ENCODE measurements at regions not wholly inside any gene's neighbourhood (a gene's known extent, or its start where the extent isn't known, plus 50 kb on each side); places are given as distances from the start of the nearest gene placed in this dataset.

- H3K36me3 ChIP-seq: no peaks in the 10 kb centered on the region
- no peak overlapping the region for H3K4me3 ChIP-seq (ENCODE audit: low read depth, low read length)
- no peaks in the 10 kb centered on the region for H3K27me3 ChIP-seq
- DNase-seq: no peak
- no peaks in the 10 kb centered on the region for H3K4me1 ChIP-seq
- no peak for TF ChIP-seq CTCF (IDR thresholded peaks at IDR 0.05; ENCODE audit: low read depth, low read length)
- H3K9me3 ChIP-seq: no peaks in the 10 kb centered on the region
Observed at GRCh38 chr2:35784777-35785176, 570.8 kb upstream of the CRIM1 start.

- Histone ChIP-seq H3K9me3 (no peaks in the 10 kb centered on the region), H3K27me3 (no peaks in the 10 kb centered on the region), H3K36me3 (no peaks in the 10 kb centered on the region), H3K4me1 (no peaks in the 10 kb centered on the region), H3K4me3 (ENCODE audit: low read depth, low read length) (no peak overlapping the region)
- no peak for TF ChIP-seq CTCF (IDR thresholded peaks at IDR 0.05; ENCODE audit: low read depth, low read length)
- no peak for DNase-seq
Observed at GRCh38 chr2:35783723-35784122, 571.9 kb upstream of the CRIM1 start.

- no peaks in the 10 kb centered on the region for H3K4me1 ChIP-seq
- H3K9me3 ChIP-seq: no peaks in the 10 kb centered on the region
- H3K27me3 ChIP-seq: no peaks in the 10 kb centered on the region
- no peak overlapping the region for H3K4me3 ChIP-seq (ENCODE audit: low read depth, low read length)
- no peaks in the 10 kb centered on the region for H3K36me3 ChIP-seq
- TF ChIP-seq CTCF (IDR thresholded peaks at IDR 0.05; ENCODE audit: low read depth, low read length): no peak
- DNase-seq: no peak
Observed at GRCh38 chr2:35741556-35741955, 614.0 kb upstream of the CRIM1 start.

- no peaks in the 10 kb centered on the region for H3K9me3 ChIP-seq
- H3K27me3 ChIP-seq: no peaks in the 10 kb centered on the region
- H3K4me1 ChIP-seq: no peaks in the 10 kb centered on the region
- H3K36me3 ChIP-seq: no peaks in the 10 kb centered on the region
- no peak for DNase-seq
- no peak for TF ChIP-seq CTCF (IDR thresholded peaks at IDR 0.05; ENCODE audit: low read depth, low read length)
- no peak overlapping the region for H3K4me3 ChIP-seq (ENCODE audit: low read depth, low read length)
Observed at GRCh38 chr2:35731674-35732073, 623.9 kb upstream of the CRIM1 start.

- TF ChIP-seq CTCF (IDR thresholded peaks at IDR 0.05; ENCODE audit: low read depth, low read length): no peak
- H3K36me3 ChIP-seq: no peaks in the 10 kb centered on the region
- H3K4me1 ChIP-seq: no peaks in the 10 kb centered on the region
- H3K9me3 ChIP-seq: no peaks in the 10 kb centered on the region
- H3K27me3 ChIP-seq: no peaks in the 10 kb centered on the region
- H3K4me3 ChIP-seq (ENCODE audit: low read depth, low read length): no peak overlapping the region
- DNase-seq: no peak
Observed at GRCh38 chr2:35714883-35715282, 640.7 kb upstream of the CRIM1 start.

GRCh38 chr2:35708411-35708923, 647.1 kb upstream of the CRIM1 start:
- no peak for DNase-seq
- no peaks in the 10 kb centered on the region for H3K4me1 ChIP-seq
- H3K36me3 ChIP-seq: no peaks in the 10 kb centered on the region
- H3K27me3 ChIP-seq: no peaks in the 10 kb centered on the region
- no peak overlapping the region for H3K4me3 ChIP-seq (ENCODE audit: low read depth, low read length)
- no peaks in the 10 kb centered on the region for H3K9me3 ChIP-seq
- TF ChIP-seq CTCF (IDR thresholded peaks at IDR 0.05; ENCODE audit: low read depth, low read length): no peak
